ENCODE measurements at regions not wholly inside any gene's neighbourhood (a gene's known extent, or its start where the extent isn't known, plus 50 kb on each side); places are given as distances from the start of the nearest gene placed in this dataset.

DNA sequence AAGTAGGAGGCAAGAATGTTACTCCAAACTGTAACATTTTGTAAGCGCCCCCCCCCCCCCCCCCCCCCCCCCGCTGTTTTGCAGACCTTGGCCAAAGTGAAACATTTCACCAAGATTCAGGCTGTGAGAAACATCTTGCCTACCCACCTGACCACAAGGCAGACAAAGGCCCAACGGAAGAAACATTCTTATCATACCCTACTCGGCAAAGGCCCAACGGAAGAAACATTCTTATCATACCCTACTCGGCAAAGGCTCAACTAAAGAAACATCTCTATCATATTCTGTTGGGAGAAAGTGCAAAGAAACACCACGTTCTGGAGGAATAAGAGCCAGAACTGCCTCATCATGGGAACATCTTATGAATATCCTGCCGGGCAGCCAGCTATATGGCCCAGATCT is 117.1 kb downstream of the JRKL start:
- TF ChIP-seq, protein P1, sequence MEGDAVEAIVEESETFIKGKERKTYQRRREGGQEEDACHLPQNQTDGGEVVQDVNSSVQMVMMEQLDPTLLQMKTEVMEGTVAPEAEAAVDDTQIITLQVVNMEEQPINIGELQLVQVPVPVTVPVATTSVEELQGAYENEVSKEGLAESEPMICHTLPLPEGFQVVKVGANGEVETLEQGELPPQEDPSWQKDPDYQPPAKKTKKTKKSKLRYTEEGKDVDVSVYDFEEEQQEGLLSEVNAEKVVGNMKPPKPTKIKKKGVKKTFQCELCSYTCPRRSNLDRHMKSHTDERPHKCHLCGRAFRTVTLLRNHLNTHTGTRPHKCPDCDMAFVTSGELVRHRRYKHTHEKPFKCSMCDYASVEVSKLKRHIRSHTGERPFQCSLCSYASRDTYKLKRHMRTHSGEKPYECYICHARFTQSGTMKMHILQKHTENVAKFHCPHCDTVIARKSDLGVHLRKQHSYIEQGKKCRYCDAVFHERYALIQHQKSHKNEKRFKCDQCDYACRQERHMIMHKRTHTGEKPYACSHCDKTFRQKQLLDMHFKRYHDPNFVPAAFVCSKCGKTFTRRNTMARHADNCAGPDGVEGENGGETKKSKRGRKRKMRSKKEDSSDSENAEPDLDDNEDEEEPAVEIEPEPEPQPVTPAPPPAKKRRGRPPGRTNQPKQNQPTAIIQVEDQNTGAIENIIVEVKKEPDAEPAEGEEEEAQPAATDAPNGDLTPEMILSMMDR (conservative IDR thresholded peaks at IDR 0.05; ENCODE audit: low read depth in 2 of 2) = no peak
- no peak for TF ChIP-seq ZNF331 (CRISPR knock-in tag; IDR thresholded peaks at IDR 0.05; ENCODE audit: low read depth)

Measured in GM23338 (cell line).